GM18867 (cell line): ENCODE measurements at regions not wholly inside any gene's neighbourhood (a gene's known extent, or its start where the extent isn't known, plus 50 kb on each side); places are given as distances from the start of the nearest gene placed in this dataset.

ENCODE experiments used
- ATAC-seq: cut with Tn5 transposase; IDR thresholded peaks from one replicate; pipeline ENCODE4 v1.9.1; 2021; ENCODE audit warnings: mild to moderate bottlenecking, moderate library complexity; ENCODE audit not compliant: unreplicated experiment

- ATAC-seq, result no peak
These were observed 608.0 kb downstream of the TLL1 start for GRCh38 chr4:166481055-166481454.

GRCh38 chr4:166481739-166482138 lies 608.7 kb downstream of the TLL1 start:
- peak; percentile 90 for ATAC-seq

GRCh38 chr4:166482758-166483157 lies 609.7 kb downstream of the TLL1 start:
- no peak for ATAC-seq

- ATAC-seq, result no peak
These were observed 618.6 kb downstream of the TLL1 start for GRCh38 chr4:166491635-166492034.

GRCh38 chr4:166493924-166494345 lies 620.9 kb downstream of the TLL1 start:
- no peak for ATAC-seq

- ATAC-seq, result no peak
These were observed 625.5 kb downstream of the TLL1 start for GRCh38 chr4:166498546-166498945.

GRCh38 chr4:166499820-166500219 lies 626.8 kb downstream of the TLL1 start:
- no peak for ATAC-seq

- no peak for ATAC-seq
These were observed 628.9 kb downstream of the TLL1 start for GRCh38 chr4:166501941-166502382.

GRCh38 chr4:166502660-166503059 lies 629.6 kb downstream of the TLL1 start:
- no peak for ATAC-seq

GRCh38 chr4:166506051-166506450 lies 633.0 kb downstream of the TLL1 start:
- no peak for ATAC-seq

GRCh38 chr4:166512267-166512666 lies 639.2 kb downstream of the TLL1 start:
- no peak for ATAC-seq

GRCh38 chr4:166518315-166518714 lies 645.3 kb downstream of the TLL1 start:
- no peak for ATAC-seq

GRCh38 chr4:166518776-166519175 lies 645.7 kb downstream of the TLL1 start:
- no peak for ATAC-seq

- no peak for ATAC-seq
These were observed 646.7 kb downstream of the TLL1 start for GRCh38 chr4:166519774-166520173.

GRCh38 chr4:166527500-166527899 lies 654.5 kb downstream of the TLL1 start:
- ATAC-seq, result no peak

- no peak for ATAC-seq
These were observed 658.7 kb downstream of the TLL1 start for GRCh38 chr4:166531703-166532102.

GRCh38 chr4:166535865-166536264 lies 662.8 kb downstream of the TLL1 start:
- ATAC-seq, result no peak

- ATAC-seq, result no peak
These were observed 665.5 kb downstream of the TLL1 start for GRCh38 chr4:166538491-166539005.

- ATAC-seq, result no peak
These were observed 673.0 kb downstream of the TLL1 start for GRCh38 chr4:166546009-166546408.

GRCh38 chr4:166577639-166578038 lies 656.7 kb downstream of the SPOCK3 start:
- no peak for ATAC-seq

GRCh38 chr4:166585491-166585890 lies 648.8 kb downstream of the SPOCK3 start:
- no peak for ATAC-seq

- ATAC-seq, result peak; percentile 96
These were observed 639.9 kb downstream of the SPOCK3 start for GRCh38 chr4:166594326-166594946.

- ATAC-seq, result no peak
These were observed 634.0 kb downstream of the SPOCK3 start for GRCh38 chr4:166600264-166600663.
